GM18870 (cell line): ENCODE measurements at regions not wholly inside any gene's neighbourhood (a gene's known extent, or its start where the extent isn't known, plus 50 kb on each side); places are given as distances from the start of the nearest gene placed in this dataset.

ENCODE experiments used
- ATAC-seq: cut with Tn5 transposase; IDR thresholded peaks from one replicate; pipeline ENCODE4 v1.9.1; 2021; ENCODE audit warnings: moderate library complexity; ENCODE audit not compliant: unreplicated experiment

DNA sequence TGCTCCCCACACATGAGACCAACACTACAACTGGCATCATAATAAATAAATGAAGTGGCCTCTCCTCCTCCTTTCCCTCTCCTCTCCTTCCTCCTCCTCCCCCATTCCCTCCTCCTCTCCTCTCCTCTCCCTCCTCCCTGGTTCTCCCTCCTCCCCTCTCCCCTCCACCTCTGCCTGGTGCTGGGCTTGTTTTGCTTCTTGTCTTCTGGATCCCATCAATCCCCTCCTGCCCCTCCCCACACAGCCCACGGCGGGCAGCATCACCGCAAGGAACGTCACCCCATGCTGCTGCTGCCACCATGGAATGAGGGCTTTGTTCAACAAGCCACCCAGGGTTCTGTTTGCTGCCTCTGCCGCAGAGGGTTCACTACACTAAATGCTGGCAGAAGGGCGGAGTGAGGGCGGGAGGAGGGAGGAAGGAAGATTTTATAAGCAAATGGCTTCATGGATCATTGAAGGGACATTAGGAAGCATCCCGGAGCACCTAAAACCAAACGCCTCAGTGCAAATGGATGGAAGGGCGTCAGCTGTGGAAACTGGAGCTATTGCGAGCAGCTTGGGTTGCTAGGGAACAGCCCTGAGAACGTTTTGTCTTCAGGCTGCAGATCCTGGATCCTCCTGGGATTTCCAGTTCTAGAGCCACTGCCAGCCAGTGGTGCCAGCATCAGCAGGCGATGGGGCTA is 379.7 kb upstream of the ZMIZ1 start:
- ATAC-seq: no peak

DNA sequence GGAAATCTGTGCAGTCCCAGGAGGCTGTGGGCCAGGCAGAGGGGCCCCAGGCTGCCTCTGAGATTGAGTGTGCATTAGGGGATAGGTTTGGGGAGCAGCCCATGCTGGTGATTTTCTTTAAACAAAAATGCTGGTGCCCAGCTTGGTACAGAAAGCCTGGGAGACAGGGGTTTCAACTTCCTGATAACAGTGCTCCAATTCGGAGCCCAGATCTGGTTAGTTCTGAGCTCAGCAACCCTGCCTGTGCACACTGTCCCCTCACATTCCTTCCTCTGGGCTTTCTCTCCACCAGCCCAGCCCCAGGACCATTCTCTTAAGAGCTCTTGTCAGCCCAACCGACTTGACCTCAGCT is 379.2 kb upstream of the ZMIZ1 start:
- ATAC-seq: no peak

DNA sequence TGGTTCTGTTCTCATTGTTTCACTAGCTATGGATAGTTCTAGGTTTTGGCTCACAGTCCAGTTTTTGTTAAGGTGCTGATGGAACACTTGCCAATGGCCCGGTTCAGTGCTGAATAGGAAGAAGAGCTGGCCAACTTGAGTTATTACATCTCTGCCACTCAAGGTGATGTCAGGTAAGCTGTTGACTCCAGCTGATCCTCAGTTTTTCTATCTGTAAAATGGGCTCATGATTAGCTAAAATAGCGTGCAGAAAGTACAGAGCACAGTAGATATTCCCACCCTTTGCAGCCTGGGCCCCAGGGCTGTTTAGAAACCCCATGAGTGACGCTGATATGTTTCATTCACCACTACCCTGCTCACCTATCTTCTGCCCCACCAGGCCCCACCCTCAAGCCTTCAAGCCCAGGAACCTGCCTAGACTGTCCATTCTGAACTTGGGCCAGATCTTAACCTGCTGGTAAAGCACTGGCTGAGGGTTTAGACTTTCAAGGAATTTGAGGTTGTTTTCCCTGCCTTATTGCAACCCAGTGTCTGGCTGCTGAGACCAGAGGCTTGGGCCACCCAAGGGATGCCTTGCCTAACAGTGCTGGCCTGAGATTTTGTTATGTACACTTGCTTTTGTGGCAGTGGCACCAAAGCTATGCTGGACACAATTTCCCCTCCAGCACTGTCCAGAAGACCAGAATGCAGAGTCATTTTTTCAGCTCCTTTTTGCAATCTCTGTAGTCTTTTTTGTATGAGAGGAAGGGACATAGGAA is 378.2 kb upstream of the ZMIZ1 start:
- no peak for ATAC-seq

DNA sequence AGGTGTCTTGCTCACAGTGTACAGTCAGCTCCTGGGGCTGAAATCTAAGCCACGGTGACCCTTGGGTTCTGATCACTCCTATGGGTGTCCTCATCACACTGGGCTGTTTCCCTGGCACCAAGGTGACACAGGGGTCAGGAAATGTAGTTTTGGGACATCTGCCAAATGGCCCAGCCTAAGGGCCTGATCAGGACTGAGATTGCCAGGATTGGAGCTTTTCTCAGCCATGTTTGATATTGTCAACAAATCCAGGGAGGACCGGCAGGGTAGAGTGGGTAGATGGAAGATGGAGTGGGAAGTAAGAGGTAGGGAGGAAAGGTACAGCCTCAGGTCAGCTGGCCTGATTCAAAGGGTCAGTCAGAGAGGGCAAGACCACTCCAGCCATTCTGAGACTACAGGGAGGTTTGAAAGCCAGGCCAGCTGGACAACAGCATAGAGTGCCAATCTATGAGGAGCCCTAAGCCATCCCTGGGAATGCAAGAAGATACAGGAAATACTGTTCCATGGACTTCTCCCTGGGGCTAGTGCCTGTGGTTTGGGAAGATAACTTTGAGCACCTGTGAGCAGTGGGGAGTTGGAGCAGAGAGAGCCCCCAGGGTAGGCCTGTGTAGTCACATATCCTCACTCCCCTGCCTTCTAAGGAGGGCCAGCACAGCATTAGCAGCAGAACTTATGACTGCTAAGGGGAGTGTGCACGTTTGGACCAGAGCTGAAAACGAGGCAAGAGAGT is 377.3 kb upstream of the ZMIZ1 start:
- no peak for ATAC-seq

DNA sequence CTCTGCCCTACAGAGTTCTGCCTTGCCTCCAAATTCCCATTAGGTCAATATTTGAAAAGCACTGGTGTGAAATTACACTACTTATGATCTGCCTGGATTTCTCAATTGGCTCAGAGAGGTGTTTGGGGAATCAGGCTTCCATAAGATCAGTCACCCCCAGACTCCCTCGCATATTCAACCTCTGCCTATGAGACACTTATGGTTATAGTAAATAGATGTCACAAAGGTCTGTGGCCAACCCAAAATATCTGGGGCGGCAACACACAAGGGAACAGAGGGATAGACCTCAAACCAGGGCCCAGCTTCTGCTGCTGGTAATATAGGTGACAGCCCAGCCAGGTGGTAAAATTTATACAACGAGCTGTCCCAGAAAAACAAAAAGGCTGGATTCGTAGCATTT is 376.7 kb upstream of the ZMIZ1 start:
- ATAC-seq: no peak

DNA sequence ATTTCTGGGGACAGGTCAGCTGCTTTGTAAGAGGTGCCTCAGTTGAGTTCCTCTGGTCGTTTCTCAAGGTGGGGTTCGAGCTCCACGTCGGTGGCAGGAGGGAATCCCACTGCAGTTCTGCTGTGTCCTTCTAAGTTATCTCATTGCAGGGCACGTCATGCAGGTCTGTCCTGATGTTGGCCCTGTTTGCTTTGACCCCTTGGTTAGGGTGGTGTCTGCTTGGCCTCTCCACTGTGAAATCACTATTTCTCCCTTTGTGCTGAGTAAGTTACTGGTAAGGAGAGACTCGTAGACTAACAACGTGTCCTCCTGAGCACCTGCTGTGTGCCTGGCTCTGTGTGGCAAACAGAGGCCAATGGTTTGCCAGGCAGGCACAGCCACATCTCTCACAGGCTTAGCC is 372.9 kb upstream of the ZMIZ1 start:
- ATAC-seq: no peak

DNA sequence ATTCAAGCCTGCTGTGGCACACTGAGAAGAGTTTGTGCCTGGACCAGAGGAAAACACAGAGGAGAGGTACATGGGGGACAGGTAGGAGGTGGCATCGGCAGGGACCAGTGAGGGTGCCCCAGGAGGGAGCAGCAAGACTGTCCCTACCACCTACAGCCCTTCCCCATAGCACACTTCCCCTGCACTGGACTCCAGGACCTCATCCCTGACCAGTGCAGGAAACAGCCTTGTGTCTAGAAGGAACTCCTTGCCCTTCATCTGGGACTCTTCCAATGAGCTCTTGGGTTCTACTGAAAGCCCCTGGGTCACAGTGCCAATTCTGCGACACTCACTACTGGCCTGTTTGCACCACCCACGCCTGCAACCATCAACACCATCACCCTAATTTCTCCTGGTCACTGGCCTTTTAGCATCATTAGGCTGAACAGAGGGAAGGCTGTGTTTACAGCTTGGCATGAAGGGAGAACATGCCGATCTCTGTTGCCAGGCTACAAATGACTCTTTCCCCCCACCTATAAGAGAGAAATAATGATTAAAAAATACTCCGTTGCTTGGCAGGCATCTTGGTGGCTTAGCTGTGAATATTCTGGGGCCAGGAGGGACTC is 371.9 kb upstream of the ZMIZ1 start:
- no peak for ATAC-seq

DNA sequence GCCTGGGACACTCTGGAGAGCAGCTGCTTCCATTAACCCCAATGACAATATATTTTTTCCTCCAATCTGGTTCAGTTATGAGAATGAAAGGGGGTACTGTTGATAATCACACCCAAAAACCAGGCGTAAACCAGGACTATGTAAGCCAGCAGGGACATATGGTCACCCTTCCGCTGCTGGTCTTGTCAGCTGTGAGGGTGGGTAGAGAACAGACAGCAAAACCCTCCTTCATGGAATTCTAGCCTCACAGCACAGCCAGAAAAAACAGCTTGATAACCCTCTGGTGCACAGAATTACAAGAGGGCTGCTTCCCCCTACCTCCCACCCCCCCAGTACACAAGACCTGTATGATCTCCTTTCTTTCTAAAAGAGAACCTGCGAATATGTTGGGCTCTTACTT is 368.8 kb upstream of the ZMIZ1 start:
- ATAC-seq: no peak

DNA sequence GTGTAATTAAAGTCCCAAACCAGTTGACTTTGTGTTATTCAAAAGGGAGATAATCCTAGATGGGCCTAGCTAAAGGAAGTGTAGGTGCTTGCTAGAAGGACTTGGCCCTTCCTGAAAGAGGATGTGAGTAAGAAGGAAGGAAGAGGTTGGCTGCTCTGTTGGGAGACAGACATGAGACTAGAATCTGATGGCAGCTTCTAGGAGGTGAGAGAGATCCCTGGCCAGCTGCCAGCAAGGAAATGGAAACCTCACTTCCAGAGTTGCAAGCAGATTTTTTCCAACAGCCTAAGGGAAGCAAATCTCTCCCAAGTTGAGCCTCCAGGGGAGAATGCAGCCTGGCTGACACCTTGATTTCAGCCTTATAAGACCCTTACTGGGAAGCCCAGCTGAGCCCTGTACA is 368.4 kb upstream of the ZMIZ1 start:
- no peak for ATAC-seq

DNA sequence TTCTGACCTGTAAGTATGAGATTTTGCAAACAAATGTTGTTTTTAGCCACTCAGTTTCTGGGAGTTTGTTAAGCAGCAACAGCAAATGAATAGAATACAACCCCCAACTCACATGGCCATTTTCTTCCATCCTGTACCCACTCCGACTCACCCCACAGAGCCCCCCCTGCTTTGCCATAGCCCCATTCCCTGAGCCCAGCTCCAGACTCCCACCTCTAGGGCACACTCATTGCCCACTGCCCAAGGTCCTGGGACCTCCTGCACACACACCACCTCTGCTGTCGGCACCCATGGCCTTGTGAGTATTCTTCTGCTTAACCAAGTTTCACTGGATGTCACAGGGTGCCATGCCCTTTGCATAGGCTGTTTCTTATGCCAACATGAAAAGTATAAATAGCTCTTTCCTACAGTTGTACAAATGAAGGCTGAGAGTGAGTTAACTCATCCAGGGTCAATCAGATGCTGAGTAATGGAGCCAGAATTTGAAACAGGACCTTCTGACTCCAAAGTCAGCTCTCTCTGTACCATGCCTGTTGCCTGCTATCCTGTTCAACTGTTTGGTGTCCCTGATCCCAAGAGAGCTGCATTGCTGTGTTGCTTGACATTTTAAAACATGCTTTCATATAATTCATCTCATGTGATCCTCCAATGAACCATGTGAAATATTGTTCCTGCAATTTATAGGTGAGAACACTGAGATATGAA is 367.8 kb upstream of the ZMIZ1 start:
- ATAC-seq: no peak

DNA sequence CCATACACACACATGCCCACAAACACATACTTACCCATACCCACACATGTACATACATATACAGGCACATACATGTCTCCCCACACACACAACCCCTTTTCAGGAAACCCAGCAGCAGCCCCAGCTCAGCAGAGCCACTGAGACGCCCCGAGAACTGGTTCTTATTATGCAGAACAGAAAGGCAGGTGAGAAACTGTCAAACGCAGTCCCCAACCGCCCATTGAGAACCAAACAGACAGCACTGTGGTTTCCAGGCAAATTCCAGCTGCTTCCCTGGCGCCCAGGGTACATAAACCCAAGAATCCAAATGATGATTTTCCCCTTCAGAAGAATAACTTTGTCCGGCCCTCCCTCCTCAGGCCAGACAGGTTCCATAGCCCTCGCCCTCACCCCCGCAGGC is 366.6 kb upstream of the ZMIZ1 start:
- ATAC-seq: no peak

DNA sequence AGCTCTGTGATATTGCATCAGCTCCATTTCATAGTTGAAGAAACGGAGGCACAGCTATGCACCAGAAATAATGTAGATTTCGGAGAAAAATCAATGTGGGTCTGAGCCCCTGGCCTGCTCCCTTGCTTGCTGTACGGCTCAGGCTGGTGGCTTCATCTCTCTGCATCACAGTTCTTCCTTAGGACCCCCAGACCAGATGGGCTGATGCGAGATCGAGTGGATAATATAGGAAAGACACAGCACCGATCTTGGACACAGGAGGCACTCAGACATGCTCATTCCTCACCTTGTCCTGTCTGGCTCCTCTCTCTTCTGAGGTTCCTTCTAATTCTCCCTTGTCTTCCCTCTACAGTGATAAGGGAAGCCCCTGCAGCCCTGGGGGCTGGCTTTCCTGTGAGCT is 365.9 kb upstream of the ZMIZ1 start:
- no peak for ATAC-seq

DNA sequence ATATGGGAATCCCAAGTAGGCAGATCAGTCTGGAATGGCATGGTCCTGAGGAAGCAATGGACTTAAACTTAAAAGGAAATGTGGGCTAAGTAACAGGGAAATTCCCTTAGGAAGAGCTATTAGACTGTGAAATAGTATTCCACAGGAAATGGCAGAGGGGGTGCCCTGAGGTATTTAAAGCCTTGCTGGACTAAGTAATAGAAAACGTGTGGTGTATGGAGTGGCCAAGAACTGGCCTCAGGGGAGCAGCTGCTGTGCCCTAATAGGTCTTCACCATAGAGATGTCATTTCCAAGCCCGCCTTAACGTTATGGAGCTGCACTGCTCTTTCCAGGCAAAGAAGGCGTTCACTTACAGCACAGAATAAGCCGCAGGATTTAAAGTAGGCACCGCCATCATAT is 365.2 kb upstream of the ZMIZ1 start:
- no peak for ATAC-seq

DNA sequence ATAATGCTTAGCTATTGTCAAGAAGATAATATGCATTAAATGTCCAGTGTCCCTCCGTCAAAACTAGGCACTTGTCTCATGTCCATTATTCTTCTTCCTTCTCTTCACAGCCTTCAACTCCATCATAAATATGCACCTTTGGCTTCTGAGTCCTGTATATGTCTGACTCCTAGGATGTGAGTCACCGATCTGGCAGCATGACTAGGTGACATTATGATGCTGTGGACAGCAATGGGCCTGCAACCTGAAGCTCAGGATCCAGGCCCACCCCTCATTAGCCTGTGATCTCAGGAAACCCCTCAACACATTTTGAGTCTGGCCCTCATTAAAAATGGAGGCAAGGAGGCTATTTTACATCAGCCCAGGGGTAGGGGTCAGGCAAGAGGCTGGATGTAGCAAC is 362.5 kb upstream of the ZMIZ1 start:
- no peak for ATAC-seq

DNA sequence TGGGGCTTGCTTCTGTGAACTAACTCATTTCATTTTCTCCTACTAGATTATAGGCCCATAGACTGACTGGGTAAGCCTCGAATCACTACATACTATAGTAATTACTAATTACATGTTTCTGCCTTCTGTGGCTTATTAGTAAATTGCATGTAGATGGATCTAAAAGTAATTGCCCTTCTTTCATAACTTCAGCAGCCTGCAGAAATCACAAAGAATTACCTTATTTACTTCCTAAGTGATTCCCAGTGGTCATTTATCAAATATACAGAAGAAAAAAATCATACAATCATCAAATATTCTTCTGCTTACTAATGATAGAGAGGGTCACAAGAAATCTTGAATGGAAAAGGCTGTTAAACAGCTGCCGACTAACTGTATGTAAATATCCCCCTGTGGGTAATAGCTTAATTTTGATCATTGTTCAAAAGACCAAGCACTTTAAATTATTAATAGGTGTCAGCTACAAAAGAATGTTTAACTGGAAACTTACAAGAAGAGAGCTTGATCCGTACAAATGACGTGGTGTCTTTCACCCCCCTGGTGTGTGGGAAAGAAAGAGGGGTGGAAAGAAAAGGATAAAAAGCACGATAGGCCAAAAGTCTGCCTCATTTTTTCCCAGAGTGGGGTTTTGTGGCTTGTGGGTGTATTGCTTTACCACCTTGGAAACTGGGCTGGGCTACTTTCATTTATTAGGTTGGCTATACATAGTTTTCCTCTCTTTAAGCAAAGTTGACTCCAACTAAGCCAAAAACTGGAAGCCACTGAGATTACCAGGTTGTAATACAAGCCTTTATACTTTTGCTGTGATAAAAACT is 361.8 kb upstream of the ZMIZ1 start:
- no peak for ATAC-seq

DNA sequence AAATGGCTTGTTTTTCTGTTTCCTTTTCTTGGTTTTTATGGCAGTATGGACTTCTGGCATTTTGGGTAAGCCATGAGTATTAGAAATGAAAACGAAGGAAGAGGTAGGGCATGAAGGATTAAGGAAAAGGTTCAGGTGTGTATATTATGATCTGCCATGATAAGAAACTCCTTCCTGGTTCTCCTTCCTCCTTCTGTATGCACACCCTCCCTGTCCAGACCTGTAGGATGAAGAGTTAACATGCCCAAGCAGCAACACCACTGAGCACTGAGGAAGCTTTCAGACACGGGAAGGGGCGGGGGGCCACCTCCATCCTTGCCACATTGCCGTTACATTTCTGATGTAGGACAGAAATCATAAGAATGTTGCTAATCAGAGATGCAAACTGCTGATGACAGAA is 361.0 kb upstream of the ZMIZ1 start:
- no peak for ATAC-seq

DNA sequence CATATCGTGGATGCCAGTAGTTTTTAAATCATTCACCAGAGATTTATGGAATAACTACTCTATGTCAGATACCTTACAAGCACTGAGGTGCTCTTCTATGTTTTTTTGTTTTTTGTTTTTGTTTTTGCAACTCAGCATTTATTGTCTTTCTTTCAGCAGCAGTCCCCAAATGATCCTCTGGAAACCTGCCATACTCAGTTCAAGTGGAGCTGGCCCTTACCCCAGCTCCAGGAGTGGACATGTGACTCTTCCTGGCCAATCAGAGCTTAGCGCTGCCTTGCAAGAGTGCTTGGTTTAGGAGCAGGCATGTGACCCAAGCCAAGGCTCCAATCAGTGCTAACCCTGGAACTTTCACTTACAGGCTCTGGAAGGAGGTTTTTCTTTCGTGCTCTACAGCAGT is 356.6 kb upstream of the ZMIZ1 start:
- no peak for ATAC-seq

DNA sequence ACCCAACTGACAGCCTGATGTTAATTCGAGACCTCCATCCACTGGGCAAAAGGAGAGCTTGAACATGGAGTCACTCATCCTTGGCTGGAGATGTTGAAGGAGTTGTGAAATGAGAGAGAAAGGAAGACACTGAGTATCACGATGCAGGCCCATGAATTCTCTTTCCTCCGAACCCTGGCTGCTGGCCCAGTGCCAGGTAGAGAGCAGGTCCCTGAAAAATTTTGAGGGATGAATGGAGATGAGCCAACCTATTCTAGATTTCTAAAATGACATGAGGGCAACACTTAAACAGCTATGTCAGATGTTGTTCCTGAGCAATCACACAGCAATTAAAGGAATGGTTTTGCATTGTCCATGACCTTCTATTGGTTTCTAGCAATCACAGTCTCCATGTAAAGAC is 355.1 kb upstream of the ZMIZ1 start:
- ATAC-seq: no peak

DNA sequence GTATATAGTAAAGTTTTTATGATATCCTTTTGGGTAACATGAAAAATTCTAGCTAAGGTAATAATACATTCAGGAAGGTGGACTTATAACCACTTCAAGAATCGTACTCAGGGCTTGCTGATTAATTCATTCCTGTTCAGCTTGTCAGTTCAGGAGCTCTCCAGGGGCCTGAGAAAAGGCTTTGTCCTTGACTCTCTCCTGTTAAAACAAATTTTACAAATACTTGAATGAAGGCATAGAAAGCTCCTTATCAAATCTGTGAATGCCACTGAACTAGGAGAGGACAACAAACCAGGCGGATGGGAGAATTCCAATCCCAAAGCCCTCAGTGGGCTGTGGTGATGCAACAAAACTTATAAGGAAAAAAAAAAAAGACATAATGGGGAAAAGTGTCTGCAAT is 354.5 kb upstream of the ZMIZ1 start:
- no peak for ATAC-seq

DNA sequence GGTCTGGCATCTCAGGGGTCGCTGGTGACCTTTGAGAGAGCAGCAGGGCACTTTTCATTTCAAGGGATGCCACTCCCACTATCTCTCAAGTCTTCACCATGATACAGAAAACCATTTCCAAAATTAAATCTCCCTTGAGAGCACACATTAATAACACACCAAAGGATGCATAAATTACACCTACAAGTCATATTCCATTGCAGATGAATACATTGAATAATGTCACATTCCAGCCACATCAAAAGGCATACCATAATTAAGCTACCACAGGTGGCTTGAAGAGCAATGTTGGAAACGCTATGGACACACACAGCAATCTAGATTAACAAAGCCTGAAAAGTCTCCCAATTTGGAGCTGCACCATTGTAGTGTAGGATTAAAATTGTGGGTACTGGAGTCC is 353.3 kb upstream of the ZMIZ1 start:
- ATAC-seq: no peak
